ENCODE measurements at regions not wholly inside any gene's neighbourhood (a gene's known extent, or its start where the extent isn't known, plus 50 kb on each side); places are given as distances from the start of the nearest gene placed in this dataset.

- Histone ChIP-seq H3K79me2 (ENCODE audit: control insufficient read depth, insufficient read depth, low read length) (no peaks in the 10 kb centered on the region), H4K20me1 (replicated peaks; ENCODE audit: control insufficient read depth, extremely low read depth, insufficient read depth, low read length) (no peaks in the 10 kb centered on the region), H3K36me3 (ENCODE audit: control insufficient read depth in 2 of 2, extremely low read depth in 1 of 2, insufficient read depth in 2 of 2, low read length in 2 of 2) (no peaks in the 10 kb centered on the region), H3K4me3 (replicated peaks in 1 of 3; ENCODE audit: insufficient read depth in 1 of 3, low read depth in 1 of 3, low read length in 3 of 3) (no peak overlapping the region), H3K4me1 (ENCODE audit: control insufficient read depth, extremely low read depth, insufficient read depth, low read length) (no peaks in the 10 kb centered on the region), H3K9ac (replicated peaks; ENCODE audit: extremely low read depth, insufficient read depth, low read length) (no peak overlapping the region), H3K9me3 (replicated peaks; ENCODE audit: control insufficient read depth, insufficient read depth, low read length) (peaks cover 2% of the 10 kb centered on the region), H2AFZ (ENCODE audit: low read depth, low read length) (no peak overlapping the region), H3K9me1 (replicated peaks; ENCODE audit: control insufficient read depth, extremely low read depth, insufficient read depth, low read length) (no peaks in the 10 kb centered on the region), H3K27me3 (ENCODE audit: control insufficient read depth in 2 of 2, insufficient read depth in 2 of 2, low read length in 2 of 2) (no peaks in the 10 kb centered on the region), H3K27ac (ENCODE audit: insufficient read depth, low read depth, low read length) (no peak overlapping the region), H3K4me2 (ENCODE audit: insufficient read depth, low read length) (no peak overlapping the region)
- POLR2A ChIA-PET = no interaction called here
- BruUV-seq (replicated peaks) = no TSS peak
- FAIRE-seq (no peak), DNase-seq (ENCODE audit: low read depth, low spot score) (no peak)
- intact Hi-C loops (cut with micrococcal nuclease) (no loop called here), dilution Hi-C loops (cut with MboI; ENCODE audit: extremely low pct_ligation_motif_present, low sequenced_read_pairs) (no loop called here)
- TF ChIP-seq MYC (IDR thresholded peaks at IDR 0.05; ENCODE audit: low read depth, low read length) (no peak), MAX (IDR thresholded peaks at IDR 0.05; ENCODE audit: insufficient read depth, insufficient read length) (no peak), JUN (IDR thresholded peaks at IDR 0.05; ENCODE audit: borderline replicate concordance, insufficient read depth, insufficient read length, low read depth) (no peak), EZH2 (IDR thresholded peaks at IDR 0.05; ENCODE audit: borderline replicate concordance, low read depth, low read length, severe bottlenecking) (no peak), GATA2 (IDR thresholded peaks at IDR 0.05; ENCODE audit: insufficient read depth, insufficient read length, low read depth, low read length) (no peak), FOS (IDR thresholded peaks at IDR 0.05; ENCODE audit: borderline replicate concordance, insufficient read depth, low read length) (no peak), POLR2A (IDR thresholded peaks at IDR 0.05; ENCODE audit: low read depth, low read length) (no peak), POLR2AphosphoS5 (IDR thresholded peaks at IDR 0.05; ENCODE audit: insufficient read depth, low read depth, low read length) (no peak), CTCF (IDR thresholded peaks at IDR 0.05; ENCODE audit: extremely low read depth in 1 of 2, insufficient read depth in 1 of 2, low read depth in 1 of 2, low read length in 2 of 2) (no peak)
- CTCF ChIA-PET = no interaction called here
These were observed 774.3 kb upstream of the RAB6C start for GRCh38 chr2:129205176-129205575.
